Astrocyte of the cerebellum (primary cell): ENCODE measurements at regions not wholly inside any gene's neighbourhood (a gene's known extent, or its start where the extent isn't known, plus 50 kb on each side); places are given as distances from the start of the nearest gene placed in this dataset.

Experiments
- DNase-seq: peaks from one replicate; pipeline ENCODE4 v3.0.0-alpha.2; 2011; ENCODE audit warnings: low read depth
- H3K4me3 ChIP-seq: 2 replicates; pipeline ENCODE4 v1.5.1; 2011; ENCODE audit warnings: mild to moderate bottlenecking, low read depth, low read length, moderate library complexity
- CTCF ChIP-seq: IDR thresholded peaks from 2 replicates; pipeline ENCODE4 v1.5.1; 2012; ENCODE audit warnings: low read length, low read depth, moderate library complexity, mild to moderate bottlenecking; ENCODE audit errors: missing control alignments
- in situ Hi-C: cut with HindIII; loops from 2 replicates; pipeline ENCODE4 v1.10.0; 2017; ENCODE audit warnings: low sequenced_read_pairs

GRCh38 chr9:32293091-32293490, 91.4 kb upstream of the ACO1 start:
- in situ Hi-C loops, result no loop called here
- TF ChIP-seq CTCF, result no peak
- no peak for DNase-seq

GRCh38 chr9:32294106-32294505, 90.3 kb upstream of the ACO1 start:
- no peak overlapping the region for H3K4me3 ChIP-seq
- in situ Hi-C loops, result no loop called here
- TF ChIP-seq CTCF, result no peak
- DNase-seq, result no peak

More at GRCh38 chr9:32293091-32293490, 91.4 kb upstream of the ACO1 start:
- H3K4me3 ChIP-seq, result no peak overlapping the region

- no peak for DNase-seq
- H3K4me3 ChIP-seq, result no peak overlapping the region
- in situ Hi-C loops, result no loop called here
- TF ChIP-seq CTCF, result no peak
Measured at GRCh38 chr9:32300373-32300772, 84.1 kb upstream of the ACO1 start.

GRCh38 chr9:32304495-32304894, 79.9 kb upstream of the ACO1 start:
- no peak for TF ChIP-seq CTCF
- no peak for DNase-seq
- in situ Hi-C loops, result no loop called here
- no peak overlapping the region for H3K4me3 ChIP-seq

- in situ Hi-C loops, result no loop called here
- no peak overlapping the region for H3K4me3 ChIP-seq
- TF ChIP-seq CTCF, result no peak
- DNase-seq, result no peak
Measured at GRCh38 chr9:32306006-32306405, 78.4 kb upstream of the ACO1 start.

GRCh38 chr9:32319312-32319929, 65.0 kb upstream of the ACO1 start:
- no peak for TF ChIP-seq CTCF
- no peak for DNase-seq
- in situ Hi-C loops, result no loop called here
- no peak overlapping the region for H3K4me3 ChIP-seq
